HK-2 (cell line): ENCODE measurements at regions not wholly inside any gene's neighbourhood (a gene's known extent, or its start where the extent isn't known, plus 50 kb on each side); places are given as distances from the start of the nearest gene placed in this dataset.
A peak's percentile ranks its signal among the peaks of the same experiment; 100 is the strongest.
"Not testable (repeated sequence)": the region's sequence is repeated elsewhere in the genome, so short reads cannot be mapped to it uniquely, and the experiment has no call there.

ENCODE experiments used
- DNase-seq: peaks from one replicate; pipeline ENCODE4 v3.0.0-alpha.2; 2018; ENCODE audit not compliant: unreplicated experiment

- no peak for DNase-seq
Observed at GRCh38 chr11:100581318-100581717, 105.8 kb upstream of the ARHGAP42 start.

- DNase-seq: no peak
Observed at GRCh38 chr11:100584201-100584985, 102.7 kb upstream of the ARHGAP42 start.

- DNase-seq: no peak
Observed at GRCh38 chr11:100585728-100586127, 101.4 kb upstream of the ARHGAP42 start.

- DNase-seq: no peak
Observed at GRCh38 chr11:100586361-100587101, 100.6 kb upstream of the ARHGAP42 start.

- no peak for DNase-seq
Observed at GRCh38 chr11:100592619-100593260, 94.3 kb upstream of the ARHGAP42 start.

- no peak for DNase-seq
Observed at GRCh38 chr11:100593291-100593690, 93.8 kb upstream of the ARHGAP42 start.

- DNase-seq: no peak
Observed at GRCh38 chr11:100594320-100594719, 92.8 kb upstream of the ARHGAP42 start.

- no peak for DNase-seq
Observed at GRCh38 chr11:100600941-100601340, 86.1 kb upstream of the ARHGAP42 start.

GRCh38 chr11:100602716-100603115 is 84.4 kb upstream of the ARHGAP42 start:
- DNase-seq: no peak

- DNase-seq: not testable (repeated sequence)
Observed at GRCh38 chr11:100607761-100608160, 79.3 kb upstream of the ARHGAP42 start.

GRCh38 chr11:100612766-100613165 is 74.3 kb upstream of the ARHGAP42 start:
- DNase-seq: no peak

GRCh38 chr11:100618914-100619313 is 68.2 kb upstream of the ARHGAP42 start:
- no peak for DNase-seq

- no peak for DNase-seq
Observed at GRCh38 chr11:100619484-100619883, 67.6 kb upstream of the ARHGAP42 start.

- DNase-seq: no peak
Observed at GRCh38 chr11:100622404-100622803, 64.7 kb upstream of the ARHGAP42 start.

GRCh38 chr11:100624346-100624745 is 62.7 kb upstream of the ARHGAP42 start:
- DNase-seq: no peak

- no peak for DNase-seq
Observed at GRCh38 chr11:100625041-100625440, 62.0 kb upstream of the ARHGAP42 start.

- DNase-seq: peak; percentile 4
Observed at GRCh38 chr11:100629671-100630070, 57.4 kb upstream of the ARHGAP42 start.

GRCh38 chr11:100630898-100631297 is 56.2 kb upstream of the ARHGAP42 start:
- DNase-seq: no peak

- no peak for DNase-seq
Observed at GRCh38 chr11:100631316-100631715, 55.8 kb upstream of the ARHGAP42 start.

- DNase-seq: no peak
Observed at GRCh38 chr11:100632941-100633452, 54.1 kb upstream of the ARHGAP42 start.

- no peak for DNase-seq
Observed at GRCh38 chr11:100635194-100635593, 51.9 kb upstream of the ARHGAP42 start.

GRCh38 chr11:100636536-100636935 is 50.6 kb upstream of the ARHGAP42 start:
- DNase-seq: no peak
